GM18508 (cell line): ENCODE measurements at regions not wholly inside any gene's neighbourhood (a gene's known extent, or its start where the extent isn't known, plus 50 kb on each side); places are given as distances from the start of the nearest gene placed in this dataset.
"Not testable (repeated sequence)": the region's sequence is repeated elsewhere in the genome, so short reads cannot be mapped to it uniquely, and the experiment has no call there.

Experiments
- ATAC-seq: cut with Tn5 transposase; IDR thresholded peaks from one replicate; pipeline ENCODE4 v1.9.1; 2021; ENCODE audit warnings: moderate number of reproducible peaks; ENCODE audit not compliant: insufficient read depth, unreplicated experiment

GRCh38 chr21:28174701-28175100 lies 818.0 kb downstream of the LTN1 start:
- ATAC-seq, result no peak

- no peak for ATAC-seq
Observed at GRCh38 chr21:28174006-28174405, 818.7 kb downstream of the LTN1 start.

GRCh38 chr21:28172376-28172775 lies 820.3 kb downstream of the LTN1 start:
- ATAC-seq, result no peak

GRCh38 chr21:28167366-28167765 lies 825.3 kb downstream of the LTN1 start:
- no peak for ATAC-seq

GRCh38 chr21:28164519-28164918 lies 828.2 kb downstream of the LTN1 start:
- not testable (repeated sequence) for ATAC-seq

GRCh38 chr21:28162052-28162451 lies 830.6 kb downstream of the LTN1 start:
- ATAC-seq, result not testable (repeated sequence)

GRCh38 chr21:28160378-28160777 lies 832.3 kb downstream of the LTN1 start:
- ATAC-seq, result no peak

- ATAC-seq, result no peak
Observed at GRCh38 chr21:28159396-28159795, 833.3 kb downstream of the LTN1 start.

GRCh38 chr21:28156590-28156989 lies 836.1 kb downstream of the LTN1 start:
- ATAC-seq, result no peak

- ATAC-seq, result no peak
Observed at GRCh38 chr21:28154121-28154520, 838.6 kb downstream of the LTN1 start.

- no peak for ATAC-seq
Observed at GRCh38 chr21:28152732-28153131, 839.9 kb downstream of the LTN1 start.

- ATAC-seq, result no peak
Observed at GRCh38 chr21:28151758-28152157, 840.9 kb downstream of the LTN1 start.

GRCh38 chr21:28150778-28151177 lies 841.9 kb downstream of the LTN1 start:
- ATAC-seq, result no peak

- ATAC-seq, result no peak
Observed at GRCh38 chr21:28148400-28149064, 844.1 kb downstream of the LTN1 start.

GRCh38 chr21:28144653-28145052 lies 848.0 kb downstream of the LTN1 start:
- ATAC-seq, result no peak

GRCh38 chr21:28144089-28144488 lies 848.6 kb downstream of the LTN1 start:
- ATAC-seq, result no peak

- ATAC-seq, result no peak
Observed at GRCh38 chr21:28142697-28143096, 850.0 kb downstream of the LTN1 start.

GRCh38 chr21:28138272-28138671 lies 854.4 kb downstream of the LTN1 start:
- ATAC-seq, result no peak

GRCh38 chr21:28136656-28137255 lies 855.9 kb downstream of the LTN1 start:
- no peak for ATAC-seq

- no peak for ATAC-seq
Observed at GRCh38 chr21:28135646-28136045, 857.0 kb downstream of the LTN1 start.

- ATAC-seq, result no peak
Observed at GRCh38 chr21:28133116-28133515, 859.6 kb downstream of the LTN1 start.

- no peak for ATAC-seq
Observed at GRCh38 chr21:28132713-28133112, 860.0 kb downstream of the LTN1 start.
